GM12878 (cell line): ENCODE measurements at regions not wholly inside any gene's neighbourhood (a gene's known extent, or its start where the extent isn't known, plus 50 kb on each side); places are given as distances from the start of the nearest gene placed in this dataset.

Experiments
- CBFB ChIP-seq: IDR thresholded peaks from 2 replicates; pipeline ENCODE4 v1.6.1; 2016; ENCODE audit warnings: antibody characterized with exemption, low read depth
- ESRRA ChIP-seq: IDR thresholded peaks from 2 replicates; pipeline ENCODE4 v1.6.1; 2012; ENCODE audit warnings: mild to moderate bottlenecking, low read length, improper control_type of control experiment
- FOS ChIP-seq: IDR thresholded peaks from 3 replicates; pipeline ENCODE4 v1.6.1; 2011; ENCODE audit warnings: borderline replicate concordance; ENCODE audit not compliant: insufficient read length; ENCODE audit errors: extremely low read depth
- MEF2A ChIP-seq: IDR thresholded peaks from 2 replicates; pipeline ENCODE4 v1.6.1; 2011; ENCODE audit warnings: low read depth, mild to moderate bottlenecking, low read length, moderate library complexity; ENCODE audit not compliant: insufficient read depth
- MTA2 ChIP-seq: fragments of 450-650 bp; IDR thresholded peaks from 2 replicates; pipeline ENCODE4 v1.6.1; 2016; ENCODE audit warnings: low read depth, mild to moderate bottlenecking, moderate library complexity
- NFYB ChIP-seq: IDR thresholded peaks from 2 replicates; pipeline ENCODE4 v1.6.1; 2011; ENCODE audit warnings: low read depth, mild to moderate bottlenecking, low read length, improper control_type of control experiment, moderate library complexity; ENCODE audit not compliant: insufficient read depth
- PML ChIP-seq: IDR thresholded peaks from 2 replicates; pipeline ENCODE4 v1.6.1; 2012; ENCODE audit warnings: low read length, inconsistent platforms
- RCOR1 ChIP-seq: conservative IDR thresholded peaks from 2 replicates; pipeline ENCODE4 v1.6.1; 2012; ENCODE audit warnings: low read depth, low read length, improper control_type of control experiment
- RUNX3 ChIP-seq: IDR thresholded peaks from 2 replicates; pipeline ENCODE4 v1.6.1; 2012; ENCODE audit warnings: low read length, inconsistent platforms
- SIN3A ChIP-seq: IDR thresholded peaks from 2 replicates; pipeline ENCODE4 v1.6.1; 2012; ENCODE audit warnings: low read depth, low read length, improper control_type of control experiment
- SMAD5 ChIP-seq: IDR thresholded peaks from 2 replicates; pipeline ENCODE4 v1.6.1; 2016; ENCODE audit warnings: antibody characterized with exemption, low read depth
- SMARCA5 ChIP-seq: fragments of 450-650 bp; IDR thresholded peaks from 2 replicates; pipeline ENCODE4 v1.6.1; 2017; ENCODE audit warnings: mild to moderate bottlenecking
- SREBF2 ChIP-seq: IDR thresholded peaks from 2 replicates; pipeline ENCODE4 v1.6.1; 2012; ENCODE audit warnings: mild to moderate bottlenecking, low read length
- TF ChIP-seq, protein P1 (sequence below): fragments of 450-650 bp; IDR thresholded peaks from 2 replicates; pipeline ENCODE4 v1.6.1; 2017; ENCODE audit warnings: mild to moderate bottlenecking, moderate library complexity
- TF ChIP-seq, protein P2 (sequence below): fragments of 150-350 bp; IDR thresholded peaks from 2 replicates; pipeline ENCODE4 v1.6.1; 2016; ENCODE audit warnings: low read depth, low read length
- TF ChIP-seq, protein P3 (sequence below): fragments of 450-650 bp; IDR thresholded peaks from 2 replicates; pipeline ENCODE4 v1.6.1; 2017; ENCODE audit warnings: antibody characterized with exemption, mild to moderate bottlenecking, moderate library complexity
- TF ChIP-seq, protein P4 (sequence below): fragments of 450-650 bp; IDR thresholded peaks from 2 replicates; pipeline ENCODE4 v1.6.1; 2017; ENCODE audit warnings: mild to moderate bottlenecking, low read depth, inconsistent platforms; ENCODE audit not compliant: poor library complexity, severe bottlenecking

DNA sequence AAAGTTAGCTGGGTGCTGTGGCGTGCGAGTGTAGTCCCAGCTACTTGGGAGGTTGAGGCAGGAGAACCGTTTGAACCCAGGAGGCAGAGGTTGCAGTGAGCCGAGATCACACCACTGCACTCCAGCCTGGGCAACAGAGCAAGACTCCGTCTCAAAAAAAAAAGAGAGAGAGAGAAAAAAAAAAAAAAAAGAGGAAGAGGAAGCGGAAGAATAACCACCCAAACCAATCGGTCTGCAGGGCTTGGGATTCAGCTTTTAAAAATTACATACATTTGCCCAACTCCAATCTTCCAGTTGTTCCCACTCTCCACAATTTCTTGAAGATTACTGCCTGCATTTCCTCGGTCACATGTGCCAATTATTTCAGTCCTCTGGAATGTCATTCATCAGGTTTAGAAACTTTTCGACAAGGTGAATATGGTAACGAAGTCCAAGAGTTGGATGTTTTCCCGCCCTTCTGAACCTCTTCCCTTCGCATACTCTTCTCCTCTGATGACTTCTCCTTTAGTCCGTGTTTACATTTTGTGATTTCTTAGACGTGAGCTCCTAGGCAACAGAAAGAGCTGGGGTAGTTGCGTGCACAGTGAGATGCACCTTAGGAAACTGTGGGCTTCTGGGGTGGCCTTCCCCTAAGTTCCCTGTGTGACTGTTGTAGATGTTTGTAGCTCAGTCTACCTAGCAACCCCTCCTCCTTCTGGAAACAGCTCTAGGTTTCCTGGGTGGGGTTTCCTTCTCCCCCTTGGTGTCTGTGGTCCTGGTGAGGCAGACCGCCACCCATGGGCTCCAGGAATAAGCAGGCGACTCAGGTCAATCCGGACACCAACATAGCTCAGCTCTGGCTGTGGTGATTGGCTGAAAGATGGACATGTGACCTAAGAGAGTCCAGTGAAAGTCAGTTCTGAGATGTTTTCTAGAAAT, 63.0 kb upstream of the NCOA3 start (continued):
- TF ChIP-seq, protein P1, sequence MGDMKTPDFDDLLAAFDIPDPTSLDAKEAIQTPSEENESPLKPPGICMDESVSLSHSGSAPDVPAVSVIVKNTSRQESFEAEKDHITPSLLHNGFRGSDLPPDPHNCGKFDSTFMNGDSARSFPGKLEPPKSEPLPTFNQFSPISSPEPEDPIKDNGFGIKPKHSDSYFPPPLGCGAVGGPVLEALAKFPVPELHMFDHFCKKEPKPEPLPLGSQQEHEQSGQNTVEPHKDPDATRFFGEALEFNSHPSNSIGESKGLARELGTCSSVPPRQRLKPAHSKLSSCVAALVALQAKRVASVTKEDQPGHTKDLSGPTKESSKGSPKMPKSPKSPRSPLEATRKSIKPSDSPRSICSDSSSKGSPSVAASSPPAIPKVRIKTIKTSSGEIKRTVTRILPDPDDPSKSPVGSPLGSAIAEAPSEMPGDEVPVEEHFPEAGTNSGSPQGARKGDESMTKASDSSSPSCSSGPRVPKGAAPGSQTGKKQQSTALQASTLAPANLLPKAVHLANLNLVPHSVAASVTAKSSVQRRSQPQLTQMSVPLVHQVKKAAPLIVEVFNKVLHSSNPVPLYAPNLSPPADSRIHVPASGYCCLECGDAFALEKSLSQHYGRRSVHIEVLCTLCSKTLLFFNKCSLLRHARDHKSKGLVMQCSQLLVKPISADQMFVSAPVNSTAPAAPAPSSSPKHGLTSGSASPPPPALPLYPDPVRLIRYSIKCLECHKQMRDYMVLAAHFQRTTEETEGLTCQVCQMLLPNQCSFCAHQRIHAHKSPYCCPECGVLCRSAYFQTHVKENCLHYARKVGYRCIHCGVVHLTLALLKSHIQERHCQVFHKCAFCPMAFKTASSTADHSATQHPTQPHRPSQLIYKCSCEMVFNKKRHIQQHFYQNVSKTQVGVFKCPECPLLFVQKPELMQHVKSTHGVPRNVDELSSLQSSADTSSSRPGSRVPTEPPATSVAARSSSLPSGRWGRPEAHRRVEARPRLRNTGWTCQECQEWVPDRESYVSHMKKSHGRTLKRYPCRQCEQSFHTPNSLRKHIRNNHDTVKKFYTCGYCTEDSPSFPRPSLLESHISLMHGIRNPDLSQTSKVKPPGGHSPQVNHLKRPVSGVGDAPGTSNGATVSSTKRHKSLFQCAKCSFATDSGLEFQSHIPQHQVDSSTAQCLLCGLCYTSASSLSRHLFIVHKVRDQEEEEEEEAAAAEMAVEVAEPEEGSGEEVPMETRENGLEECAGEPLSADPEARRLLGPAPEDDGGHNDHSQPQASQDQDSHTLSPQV, result no peak
- TF ChIP-seq RUNX3 (peak; percentile 76), SMARCA5 (no peak), NFYB (peak; percentile 90), FOS (no peak), CBFB (no peak), RCOR1 (no peak), PML (no peak; the same call in 1 of the 2 replicates), MTA2 (0 out of 2 replicates have a peak, but pooled peaks have one; percentile 13), ESRRA (no peak), SIN3A (no peak), SMAD5 (no peak), MEF2A (peak; percentile 61; the same call in 1 of the 2 replicates), SREBF2 (no peak)
- TF ChIP-seq, protein P2, sequence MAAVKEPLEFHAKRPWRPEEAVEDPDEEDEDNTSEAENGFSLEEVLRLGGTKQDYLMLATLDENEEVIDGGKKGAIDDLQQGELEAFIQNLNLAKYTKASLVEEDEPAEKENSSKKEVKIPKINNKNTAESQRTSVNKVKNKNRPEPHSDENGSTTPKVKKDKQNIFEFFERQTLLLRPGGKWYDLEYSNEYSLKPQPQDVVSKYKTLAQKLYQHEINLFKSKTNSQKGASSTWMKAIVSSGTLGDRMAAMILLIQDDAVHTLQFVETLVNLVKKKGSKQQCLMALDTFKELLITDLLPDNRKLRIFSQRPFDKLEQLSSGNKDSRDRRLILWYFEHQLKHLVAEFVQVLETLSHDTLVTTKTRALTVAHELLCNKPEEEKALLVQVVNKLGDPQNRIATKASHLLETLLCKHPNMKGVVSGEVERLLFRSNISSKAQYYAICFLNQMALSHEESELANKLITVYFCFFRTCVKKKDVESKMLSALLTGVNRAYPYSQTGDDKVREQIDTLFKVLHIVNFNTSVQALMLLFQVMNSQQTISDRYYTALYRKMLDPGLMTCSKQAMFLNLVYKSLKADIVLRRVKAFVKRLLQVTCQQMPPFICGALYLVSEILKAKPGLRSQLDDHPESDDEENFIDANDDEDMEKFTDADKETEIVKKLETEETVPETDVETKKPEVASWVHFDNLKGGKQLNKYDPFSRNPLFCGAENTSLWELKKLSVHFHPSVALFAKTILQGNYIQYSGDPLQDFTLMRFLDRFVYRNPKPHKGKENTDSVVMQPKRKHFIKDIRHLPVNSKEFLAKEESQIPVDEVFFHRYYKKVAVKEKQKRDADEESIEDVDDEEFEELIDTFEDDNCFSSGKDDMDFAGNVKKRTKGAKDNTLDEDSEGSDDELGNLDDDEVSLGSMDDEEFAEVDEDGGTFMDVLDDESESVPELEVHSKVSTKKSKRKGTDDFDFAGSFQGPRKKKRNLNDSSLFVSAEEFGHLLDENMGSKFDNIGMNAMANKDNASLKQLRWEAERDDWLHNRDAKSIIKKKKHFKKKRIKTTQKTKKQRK, result no peak
- TF ChIP-seq, protein P3, sequence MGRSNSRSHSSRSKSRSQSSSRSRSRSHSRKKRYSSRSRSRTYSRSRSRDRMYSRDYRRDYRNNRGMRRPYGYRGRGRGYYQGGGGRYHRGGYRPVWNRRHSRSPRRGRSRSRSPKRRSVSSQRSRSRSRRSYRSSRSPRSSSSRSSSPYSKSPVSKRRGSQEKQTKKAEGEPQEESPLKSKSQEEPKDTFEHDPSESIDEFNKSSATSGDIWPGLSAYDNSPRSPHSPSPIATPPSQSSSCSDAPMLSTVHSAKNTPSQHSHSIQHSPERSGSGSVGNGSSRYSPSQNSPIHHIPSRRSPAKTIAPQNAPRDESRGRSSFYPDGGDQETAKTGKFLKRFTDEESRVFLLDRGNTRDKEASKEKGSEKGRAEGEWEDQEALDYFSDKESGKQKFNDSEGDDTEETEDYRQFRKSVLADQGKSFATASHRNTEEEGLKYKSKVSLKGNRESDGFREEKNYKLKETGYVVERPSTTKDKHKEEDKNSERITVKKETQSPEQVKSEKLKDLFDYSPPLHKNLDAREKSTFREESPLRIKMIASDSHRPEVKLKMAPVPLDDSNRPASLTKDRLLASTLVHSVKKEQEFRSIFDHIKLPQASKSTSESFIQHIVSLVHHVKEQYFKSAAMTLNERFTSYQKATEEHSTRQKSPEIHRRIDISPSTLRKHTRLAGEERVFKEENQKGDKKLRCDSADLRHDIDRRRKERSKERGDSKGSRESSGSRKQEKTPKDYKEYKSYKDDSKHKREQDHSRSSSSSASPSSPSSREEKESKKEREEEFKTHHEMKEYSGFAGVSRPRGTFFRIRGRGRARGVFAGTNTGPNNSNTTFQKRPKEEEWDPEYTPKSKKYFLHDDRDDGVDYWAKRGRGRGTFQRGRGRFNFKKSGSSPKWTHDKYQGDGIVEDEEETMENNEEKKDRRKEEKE, result no peak
- TF ChIP-seq, protein P4, sequence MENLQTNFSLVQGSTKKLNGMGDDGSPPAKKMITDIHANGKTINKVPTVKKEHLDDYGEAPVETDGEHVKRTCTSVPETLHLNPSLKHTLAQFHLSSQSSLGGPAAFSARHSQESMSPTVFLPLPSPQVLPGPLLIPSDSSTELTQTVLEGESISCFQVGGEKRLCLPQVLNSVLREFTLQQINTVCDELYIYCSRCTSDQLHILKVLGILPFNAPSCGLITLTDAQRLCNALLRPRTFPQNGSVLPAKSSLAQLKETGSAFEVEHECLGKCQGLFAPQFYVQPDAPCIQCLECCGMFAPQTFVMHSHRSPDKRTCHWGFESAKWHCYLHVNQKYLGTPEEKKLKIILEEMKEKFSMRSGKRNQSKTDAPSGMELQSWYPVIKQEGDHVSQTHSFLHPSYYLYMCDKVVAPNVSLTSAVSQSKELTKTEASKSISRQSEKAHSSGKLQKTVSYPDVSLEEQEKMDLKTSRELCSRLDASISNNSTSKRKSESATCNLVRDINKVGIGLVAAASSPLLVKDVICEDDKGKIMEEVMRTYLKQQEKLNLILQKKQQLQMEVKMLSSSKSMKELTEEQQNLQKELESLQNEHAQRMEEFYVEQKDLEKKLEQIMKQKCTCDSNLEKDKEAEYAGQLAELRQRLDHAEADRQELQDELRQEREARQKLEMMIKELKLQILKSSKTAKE, result no peak
